MM.1S (cell line): ENCODE measurements at regions not wholly inside any gene's neighbourhood (a gene's known extent, or its start where the extent isn't known, plus 50 kb on each side); places are given as distances from the start of the nearest gene placed in this dataset.

Source experiments
- EZH2 ChIP-seq: fragments of 300-600 bp; sonication (generic); optimal IDR thresholded peaks from 2 replicates; pipeline ENCODE3; 2017; ENCODE audit warnings: low read depth, mild to moderate bottlenecking, antibody characterized with exemption, low read length, mixed read lengths
- EZH2phosphoT487 ChIP-seq: fragments of 300-600 bp; sonication (generic); IDR thresholded peaks from 2 replicates; pipeline ENCODE4 v1.6.1; 2018; ENCODE audit warnings: antibody characterized with exemption, low read length
- TF ChIP-seq, protein P1 (sequence below): fragments of 300-600 bp; sonication (generic); IDR thresholded peaks from 2 replicates; pipeline ENCODE4 v1.5.1; 2016; ENCODE audit warnings: antibody characterized with exemption, low read length, mixed read lengths

- TF ChIP-seq, protein P1, sequence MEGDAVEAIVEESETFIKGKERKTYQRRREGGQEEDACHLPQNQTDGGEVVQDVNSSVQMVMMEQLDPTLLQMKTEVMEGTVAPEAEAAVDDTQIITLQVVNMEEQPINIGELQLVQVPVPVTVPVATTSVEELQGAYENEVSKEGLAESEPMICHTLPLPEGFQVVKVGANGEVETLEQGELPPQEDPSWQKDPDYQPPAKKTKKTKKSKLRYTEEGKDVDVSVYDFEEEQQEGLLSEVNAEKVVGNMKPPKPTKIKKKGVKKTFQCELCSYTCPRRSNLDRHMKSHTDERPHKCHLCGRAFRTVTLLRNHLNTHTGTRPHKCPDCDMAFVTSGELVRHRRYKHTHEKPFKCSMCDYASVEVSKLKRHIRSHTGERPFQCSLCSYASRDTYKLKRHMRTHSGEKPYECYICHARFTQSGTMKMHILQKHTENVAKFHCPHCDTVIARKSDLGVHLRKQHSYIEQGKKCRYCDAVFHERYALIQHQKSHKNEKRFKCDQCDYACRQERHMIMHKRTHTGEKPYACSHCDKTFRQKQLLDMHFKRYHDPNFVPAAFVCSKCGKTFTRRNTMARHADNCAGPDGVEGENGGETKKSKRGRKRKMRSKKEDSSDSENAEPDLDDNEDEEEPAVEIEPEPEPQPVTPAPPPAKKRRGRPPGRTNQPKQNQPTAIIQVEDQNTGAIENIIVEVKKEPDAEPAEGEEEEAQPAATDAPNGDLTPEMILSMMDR, result peak; percentile 68
- TF ChIP-seq EZH2phosphoT487, result no peak
- TF ChIP-seq EZH2, result no peak
Measured at GRCh38 chr18:29874519-29875098, 1167.9 kb downstream of the DSC3 start.
